ENCODE measurements at regions not wholly inside any gene's neighbourhood (a gene's known extent, or its start where the extent isn't known, plus 50 kb on each side); places are given as distances from the start of the nearest gene placed in this dataset.

DNA sequence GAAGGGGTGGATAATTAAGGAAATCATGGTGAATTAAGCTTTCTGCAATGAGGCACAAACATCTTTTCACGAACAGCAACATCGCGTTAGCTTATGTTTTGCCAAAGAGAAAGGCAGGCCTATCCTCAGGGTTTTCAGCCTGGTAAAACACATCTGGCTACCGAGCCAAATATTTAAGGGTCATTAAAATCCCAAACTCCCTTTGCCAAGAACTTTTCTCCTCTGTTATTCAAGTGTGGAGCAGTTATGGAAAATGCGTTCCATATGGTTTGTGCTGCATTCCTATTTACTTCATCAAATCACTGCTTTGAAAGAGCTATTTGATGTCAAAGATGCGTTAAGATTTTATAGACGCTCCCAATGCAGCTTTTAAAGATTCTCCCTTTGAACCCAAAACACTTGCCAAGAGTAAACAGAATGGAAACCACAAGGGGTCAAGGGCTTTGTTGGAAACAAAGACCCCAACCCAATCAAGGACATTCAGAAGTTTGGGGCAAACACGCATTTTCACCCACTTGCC lies 308.3 kb upstream of the CDH5 start:
- Histone ChIP-seq H3K27ac (no peak overlapping the region), H3K4me1 (no peaks in the 10 kb centered on the region), H3K27me3 (no peaks in the 10 kb centered on the region), H3K4me3 (no peak overlapping the region), H3K9me3 (no peaks in the 10 kb centered on the region), H3K36me3 (no peaks in the 10 kb centered on the region)
- DNase-seq = no peak
- TF ChIP-seq CTCF (IDR thresholded peaks at IDR 0.05) = no peak
- no peak for TF ChIP-seq POLR2A (IDR thresholded peaks at IDR 0.05)

DNA sequence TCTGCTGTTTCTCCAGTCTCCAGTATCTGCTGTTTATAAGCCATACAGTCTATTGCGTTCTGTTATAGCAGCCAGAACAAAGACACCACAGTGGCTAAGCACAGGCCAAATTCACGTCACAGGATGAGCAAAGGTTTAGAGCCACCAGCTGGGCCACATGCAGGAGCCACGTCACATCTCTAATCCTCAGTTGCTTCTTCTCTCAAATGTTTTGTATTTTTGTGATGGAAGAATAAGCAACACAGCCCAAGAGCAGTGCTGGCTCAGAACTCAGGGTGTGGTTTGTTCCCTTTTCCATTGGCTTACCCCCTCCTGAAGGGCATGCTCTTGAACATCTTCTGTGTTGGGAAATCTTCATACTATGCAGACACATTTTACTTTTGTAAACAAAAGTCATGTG lies 309.4 kb upstream of the CDH5 start:
- no peak overlapping the region for H3K27ac ChIP-seq
- H3K36me3 ChIP-seq = no peaks in the 10 kb centered on the region
- no peaks in the 10 kb centered on the region for H3K27me3 ChIP-seq
- H3K9me3 ChIP-seq = no peaks in the 10 kb centered on the region
- no peak overlapping the region for H3K4me3 ChIP-seq
- H3K4me1 ChIP-seq = no peaks in the 10 kb centered on the region
- no peak for TF ChIP-seq CTCF (IDR thresholded peaks at IDR 0.05)
- no peak for TF ChIP-seq POLR2A (IDR thresholded peaks at IDR 0.05)
- DNase-seq = peak in 1 of 3 donors; percentile 55

GRCh38 chr16:66054095-66054494 lies 312.4 kb upstream of the CDH5 start:
- no peaks in the 10 kb centered on the region for H3K36me3 ChIP-seq
- H3K4me1 ChIP-seq = no peaks in the 10 kb centered on the region
- no peaks in the 10 kb centered on the region for H3K27me3 ChIP-seq
- no peak overlapping the region for H3K27ac ChIP-seq
- DNase-seq = no peak
- no peak for TF ChIP-seq CTCF (IDR thresholded peaks at IDR 0.05)
- TF ChIP-seq POLR2A (IDR thresholded peaks at IDR 0.05) = no peak
- no peak overlapping the region for H3K4me3 ChIP-seq
- no peaks in the 10 kb centered on the region for H3K9me3 ChIP-seq

- no peaks in the 10 kb centered on the region for H3K27me3 ChIP-seq
- TF ChIP-seq POLR2A (IDR thresholded peaks at IDR 0.05) (no peak), CTCF (IDR thresholded peaks at IDR 0.05) (no peak)
- DNase-seq = no peak
- no peaks in the 10 kb centered on the region for H3K9me3 ChIP-seq
- H3K4me3 ChIP-seq = no peak overlapping the region
- H3K27ac ChIP-seq = no peak overlapping the region
- no peaks in the 10 kb centered on the region for H3K36me3 ChIP-seq
- H3K4me1 ChIP-seq = no peaks in the 10 kb centered on the region
These were observed 313.7 kb upstream of the CDH5 start for GRCh38 chr16:66052745-66053144.

DNA sequence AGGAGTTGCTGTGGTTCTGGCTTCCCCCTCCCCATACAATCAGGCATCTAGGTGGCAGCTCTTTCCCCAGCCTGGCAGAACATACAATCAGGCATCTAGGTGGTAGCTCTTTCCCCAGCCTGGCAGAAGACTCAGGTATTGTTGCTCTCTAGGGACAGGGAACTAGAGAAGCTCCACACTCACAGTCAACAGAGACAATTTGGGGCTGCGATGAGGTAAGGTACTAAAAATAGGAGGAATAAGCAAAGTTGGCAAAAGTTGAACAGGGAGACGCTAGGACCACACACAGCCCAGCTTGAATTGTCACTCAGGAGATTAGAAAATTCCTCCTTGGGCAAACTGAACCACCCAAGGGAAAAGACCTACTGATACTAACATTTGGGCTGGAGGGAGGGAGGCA lies 315.5 kb upstream of the CDH5 start:
- Histone ChIP-seq H3K9me3 (no peaks in the 10 kb centered on the region), H3K4me1 (no peaks in the 10 kb centered on the region), H3K36me3 (no peaks in the 10 kb centered on the region), H3K27ac (no peak overlapping the region), H3K27me3 (no peaks in the 10 kb centered on the region), H3K4me3 (no peak overlapping the region)
- no peak for TF ChIP-seq CTCF (IDR thresholded peaks at IDR 0.05)
- no peak for TF ChIP-seq POLR2A (IDR thresholded peaks at IDR 0.05)
- no peak for DNase-seq

DNA sequence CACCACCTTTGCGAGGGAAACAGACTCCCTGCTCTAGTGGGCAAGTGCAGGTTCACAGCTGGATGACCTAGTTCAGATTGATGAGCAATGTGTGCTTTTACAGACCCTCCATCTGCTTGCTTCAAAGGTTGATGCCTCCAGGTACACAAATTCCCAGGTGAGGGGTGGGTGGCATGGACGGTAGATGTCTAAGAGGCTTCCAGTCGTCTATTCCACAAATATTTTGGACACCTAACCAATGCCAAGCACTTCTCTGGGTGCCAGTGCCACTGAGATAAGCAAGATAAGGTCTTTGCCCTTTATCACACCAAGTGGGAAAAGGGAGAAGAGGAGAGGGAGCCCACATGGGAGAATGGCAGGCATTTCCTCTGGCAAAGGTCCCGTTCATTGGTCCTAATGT lies 316.6 kb upstream of the CDH5 start:
- no peak for DNase-seq
- no peaks in the 10 kb centered on the region for H3K4me1 ChIP-seq
- no peaks in the 10 kb centered on the region for H3K36me3 ChIP-seq
- TF ChIP-seq CTCF (IDR thresholded peaks at IDR 0.05) = no peak
- no peak for TF ChIP-seq POLR2A (IDR thresholded peaks at IDR 0.05)
- H3K9me3 ChIP-seq = no peaks in the 10 kb centered on the region
- H3K4me3 ChIP-seq = no peak overlapping the region
- H3K27me3 ChIP-seq = no peaks in the 10 kb centered on the region
- H3K27ac ChIP-seq = no peak overlapping the region

All from Peyer's patch (tissue), 4 donors.